H4 (cell line): ENCODE measurements at regions not wholly inside any gene's neighbourhood (a gene's known extent, or its start where the extent isn't known, plus 50 kb on each side); places are given as distances from the start of the nearest gene placed in this dataset.

Source experiments
- DNase-seq: peaks from one replicate; pipeline ENCODE4 v3.0.0-alpha.2; 2015; ENCODE audit warnings: low spot score

GRCh38 chr2:134200036-134200618 lies 53.7 kb upstream of the MGAT5 start:
- no peak for DNase-seq

DNA sequence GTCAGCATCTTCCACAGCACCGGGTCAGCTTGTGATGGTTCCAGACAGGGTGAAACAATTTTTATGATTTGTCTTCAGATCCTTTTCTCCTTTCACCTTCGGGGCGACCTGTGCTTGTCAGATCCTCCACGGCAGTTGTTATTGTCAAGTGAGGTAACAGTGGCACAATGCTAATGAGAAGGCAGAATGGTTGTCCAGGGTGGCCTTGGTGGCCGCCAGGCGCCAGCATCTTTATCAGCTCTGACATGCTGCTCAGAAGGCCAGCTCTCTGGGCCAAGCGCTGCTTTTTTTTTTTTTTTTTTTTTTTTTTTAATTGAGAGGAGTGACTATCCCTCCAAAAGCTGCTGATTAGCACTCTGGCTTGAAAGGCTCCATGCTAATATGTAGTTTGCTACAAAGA lies 52.3 kb upstream of the MGAT5 start:
- DNase-seq, result no peak

GRCh38 chr2:134202371-134202770 lies 51.5 kb upstream of the MGAT5 start:
- no peak for DNase-seq

DNA sequence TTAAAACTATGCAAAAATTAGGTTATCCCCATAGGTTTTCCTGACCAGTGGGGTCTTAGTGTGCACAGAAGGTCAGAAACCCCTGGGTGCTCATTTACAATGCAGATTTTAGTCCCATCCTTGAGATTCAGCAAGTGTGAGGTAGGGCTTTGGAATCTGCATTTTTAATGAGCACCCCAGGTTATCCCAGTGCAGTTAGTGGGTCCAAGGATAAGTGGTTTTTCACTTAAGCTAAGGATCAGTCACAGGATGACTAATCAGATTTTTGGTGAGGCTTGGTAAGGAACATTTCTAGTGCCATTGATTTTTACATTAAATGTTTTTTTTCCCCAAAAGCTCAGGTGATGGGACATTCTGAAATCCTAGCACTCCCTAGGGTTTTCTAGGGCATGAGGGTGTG lies 50.7 kb upstream of the MGAT5 start:
- no peak for DNase-seq
